Vagina (tissue), 2 donors: ENCODE measurements at regions not wholly inside any gene's neighbourhood (a gene's known extent, or its start where the extent isn't known, plus 50 kb on each side); places are given as distances from the start of the nearest gene placed in this dataset.

Experiments used
- POLR2A ChIP-seq, 2 donors: fragments of 450-650 bp; IDR thresholded peaks; one replicate each; pipeline ENCODE4 v1.6.1; 2017; ENCODE audit warnings: antibody characterized with exemption in 2 of 2, mild to moderate bottlenecking in 2 of 2, moderate library complexity in 2 of 2
- POLR2AphosphoS5 ChIP-seq, 2 donors: sonication (generic); formaldehyde crosslinking; IDR thresholded peaks; one replicate each; pipeline ENCODE4 v1.9.0; 2017; ENCODE audit warnings: antibody characterized with exemption in 2 of 2, mild to moderate bottlenecking in 2 of 2, low read depth in 1 of 2; ENCODE audit not compliant: insufficient read depth in 1 of 2
- TF ChIP-seq, protein P1 (sequence below), 3 experiments: fragments of 450-650 bp in 2 of 3; fragments of 200-600 bp in 1 of 3; sonication (generic) in 1 of 3; IDR thresholded peaks; one replicate each; pipeline ENCODE4 v1.5.1; 2017 to 2019; ENCODE audit warnings: antibody characterized with exemption in 3 of 3, mild to moderate bottlenecking in 2 of 3, moderate library complexity in 2 of 3

DNA sequence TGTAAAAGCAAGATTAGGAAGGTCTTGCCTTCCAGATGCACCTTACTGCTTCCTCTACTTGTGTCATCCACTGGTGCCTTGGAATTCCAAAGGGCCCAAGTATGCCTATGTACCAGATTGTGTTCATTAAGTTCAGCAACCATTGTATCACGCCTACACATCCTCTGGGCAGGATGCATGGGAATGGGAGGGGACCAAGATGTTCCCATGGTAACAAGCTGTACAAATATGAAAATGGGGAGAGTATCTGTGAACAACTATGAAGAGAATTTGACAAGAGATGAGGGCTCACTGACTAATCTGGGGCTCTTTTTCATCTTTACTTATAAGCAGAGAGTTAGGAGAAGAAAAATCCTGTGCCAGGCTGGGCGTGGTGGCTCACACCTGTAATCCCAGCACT, 137.8 kb upstream of the MAP1B start:
- TF ChIP-seq, protein P1, sequence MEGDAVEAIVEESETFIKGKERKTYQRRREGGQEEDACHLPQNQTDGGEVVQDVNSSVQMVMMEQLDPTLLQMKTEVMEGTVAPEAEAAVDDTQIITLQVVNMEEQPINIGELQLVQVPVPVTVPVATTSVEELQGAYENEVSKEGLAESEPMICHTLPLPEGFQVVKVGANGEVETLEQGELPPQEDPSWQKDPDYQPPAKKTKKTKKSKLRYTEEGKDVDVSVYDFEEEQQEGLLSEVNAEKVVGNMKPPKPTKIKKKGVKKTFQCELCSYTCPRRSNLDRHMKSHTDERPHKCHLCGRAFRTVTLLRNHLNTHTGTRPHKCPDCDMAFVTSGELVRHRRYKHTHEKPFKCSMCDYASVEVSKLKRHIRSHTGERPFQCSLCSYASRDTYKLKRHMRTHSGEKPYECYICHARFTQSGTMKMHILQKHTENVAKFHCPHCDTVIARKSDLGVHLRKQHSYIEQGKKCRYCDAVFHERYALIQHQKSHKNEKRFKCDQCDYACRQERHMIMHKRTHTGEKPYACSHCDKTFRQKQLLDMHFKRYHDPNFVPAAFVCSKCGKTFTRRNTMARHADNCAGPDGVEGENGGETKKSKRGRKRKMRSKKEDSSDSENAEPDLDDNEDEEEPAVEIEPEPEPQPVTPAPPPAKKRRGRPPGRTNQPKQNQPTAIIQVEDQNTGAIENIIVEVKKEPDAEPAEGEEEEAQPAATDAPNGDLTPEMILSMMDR (IDR thresholded peaks at IDR 0.05): no peak
- TF ChIP-seq POLR2A (IDR thresholded peaks at IDR 0.05) (no peak), POLR2AphosphoS5 (IDR thresholded peaks at IDR 0.05; ENCODE audit: insufficient read depth in 1 of 2, low read depth in 1 of 2) (no peak)
